GM12874 (cell line): ENCODE measurements at regions not wholly inside any gene's neighbourhood (a gene's known extent, or its start where the extent isn't known, plus 50 kb on each side); places are given as distances from the start of the nearest gene placed in this dataset.

Source experiments
- CTCF ChIP-seq: IDR thresholded peaks from 2 replicates; pipeline ENCODE4 v1.5.1; 2011; ENCODE audit warnings: low read depth, mild to moderate bottlenecking, control low read depth, low read length, moderate library complexity; ENCODE audit not compliant: insufficient read depth

- TF ChIP-seq CTCF = no peak
Measured at GRCh38 chr7:145599376-145599775, 517.2 kb upstream of the CNTNAP2 start.

GRCh38 chr7:145584401-145584800 is 532.2 kb upstream of the CNTNAP2 start:
- TF ChIP-seq CTCF = no peak

GRCh38 chr7:145582742-145583303 is 533.8 kb upstream of the CNTNAP2 start:
- no peak for TF ChIP-seq CTCF

DNA sequence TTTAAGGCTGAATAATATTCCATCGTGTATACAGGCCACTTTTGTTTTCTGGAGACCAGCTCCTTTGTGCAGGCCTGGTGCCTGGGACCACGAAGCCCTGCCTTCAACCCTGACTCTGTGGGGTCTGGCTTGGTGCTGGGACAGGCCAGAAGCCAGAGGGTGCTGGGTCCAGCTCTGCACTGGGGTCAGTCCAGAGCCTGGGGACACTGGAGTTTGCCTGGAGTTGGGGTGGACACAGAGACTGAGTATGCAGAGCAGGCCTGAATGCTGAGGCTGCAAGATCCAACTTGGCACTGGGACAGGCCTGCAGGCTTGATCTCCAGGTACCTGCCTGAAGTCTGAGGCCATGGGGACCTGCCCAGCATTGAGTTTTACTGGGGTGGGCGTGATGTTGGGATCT is 558.8 kb upstream of the CNTNAP2 start:
- no peak for TF ChIP-seq CTCF

GRCh38 chr7:145543242-145543641 is 573.4 kb upstream of the CNTNAP2 start:
- no peak for TF ChIP-seq CTCF

DNA sequence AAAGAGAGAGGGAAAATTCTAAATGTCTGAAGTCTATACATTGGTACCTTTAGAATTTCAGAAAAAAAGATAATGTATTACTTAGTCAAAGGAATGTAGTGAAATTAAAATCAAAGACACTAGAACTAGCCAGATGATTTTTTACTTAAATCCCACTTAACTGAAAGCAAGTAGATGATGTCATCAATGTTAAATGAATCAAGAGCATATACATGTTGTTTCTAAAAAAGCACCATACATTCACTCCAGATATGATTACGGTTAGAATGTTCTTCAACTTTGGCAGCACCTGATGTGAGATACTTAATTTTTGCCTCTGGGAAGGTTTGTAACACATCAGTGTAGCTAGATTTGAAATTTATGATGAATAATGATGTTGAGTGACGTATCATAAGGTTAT is 576.7 kb upstream of the CNTNAP2 start:
- no peak for TF ChIP-seq CTCF

DNA sequence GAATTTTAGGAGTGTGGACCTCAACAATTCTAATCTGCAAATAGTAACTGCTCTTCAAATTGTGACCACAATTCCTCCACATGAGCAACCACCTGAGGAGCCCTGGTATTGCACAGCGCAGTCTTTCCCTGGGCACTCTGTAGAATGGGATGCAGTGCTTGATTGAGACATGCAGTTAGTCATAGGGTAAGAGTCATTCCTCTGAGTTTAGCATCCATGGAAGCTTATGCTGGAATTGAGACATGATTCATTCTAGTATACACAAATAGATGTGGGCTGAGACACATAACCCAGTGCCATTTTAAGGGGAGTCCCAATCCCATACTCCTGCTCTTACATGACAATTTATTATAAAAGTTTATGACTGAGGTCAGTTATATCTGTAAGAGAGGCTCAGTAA is 582.3 kb upstream of the CNTNAP2 start:
- TF ChIP-seq CTCF = no peak
